ENCODE measurements at regions not wholly inside any gene's neighbourhood (a gene's known extent, or its start where the extent isn't known, plus 50 kb on each side); places are given as distances from the start of the nearest gene placed in this dataset.

GRCh38 chr4:52173470-52174045 is 122.5 kb downstream of the SPATA18 start:
- WGBS, 2 donors: 37 to 75% methylated on average over 2 of the region's 2 CpGs
- Histone ChIP-seq H3K27me3 (no peaks in the 10 kb centered on the region), H3K9me3 (no peaks in the 10 kb centered on the region), H3K27ac (no peak overlapping the region), H3K4me3 (no peak overlapping the region), H3K4me1 (peaks cover 0 to 10% (median 0%) of the 10 kb centered on the region in 3 donors), H3K36me3 (no peaks in the 10 kb centered on the region)
- DNase-seq: no peak
- intact Hi-C loops (cut with DNase I): no loop called here
- TF ChIP-seq POLR2A (IDR thresholded peaks at IDR 0.05) (no peak), CTCF (IDR thresholded peaks at IDR 0.05) (no peak)

- no peaks in the 10 kb centered on the region for H3K27me3 ChIP-seq
- TF ChIP-seq CTCF (IDR thresholded peaks at IDR 0.05): no peak
- no peak for TF ChIP-seq POLR2A (IDR thresholded peaks at IDR 0.05)
- H3K4me1 ChIP-seq: peaks cover 0 to 3% (median 0%) of the 10 kb centered on the region in 3 donors
- no peak for DNase-seq
- intact Hi-C loops (cut with DNase I): no loop called here
- no peaks in the 10 kb centered on the region for H3K9me3 ChIP-seq
- no peak overlapping the region for H3K4me3 ChIP-seq
- no peaks in the 10 kb centered on the region for H3K36me3 ChIP-seq
- 40 to 43% methylated on average over 1 of the region's 1 CpG for WGBS, 2 donors
- H3K27ac ChIP-seq: no peak overlapping the region
Measured at GRCh38 chr4:52187603-52188002, 136.5 kb downstream of the SPATA18 start.

- Histone ChIP-seq H3K4me3 (no peak overlapping the region), H3K9me3 (no peaks in the 10 kb centered on the region), H3K27me3 (no peaks in the 10 kb centered on the region), H3K4me1 (peaks cover 0 to 3% (median 0%) of the 10 kb centered on the region in 3 donors), H3K27ac (no peak overlapping the region), H3K36me3 (no peaks in the 10 kb centered on the region)
- intact Hi-C loops (cut with DNase I): no loop called here
- DNase-seq: no peak
- TF ChIP-seq POLR2A (IDR thresholded peaks at IDR 0.05): no peak
- TF ChIP-seq CTCF (IDR thresholded peaks at IDR 0.05): no peak
- WGBS, 2 donors: 24 to 29% methylated on average over 2 of the region's 2 CpGs
Measured at GRCh38 chr4:52192001-52192400, 140.9 kb downstream of the SPATA18 start.

- Histone ChIP-seq H3K4me1 (peaks cover 0 to 3% (median 0%) of the 10 kb centered on the region in 3 donors), H3K9me3 (no peaks in the 10 kb centered on the region), H3K27me3 (no peaks in the 10 kb centered on the region), H3K36me3 (no peaks in the 10 kb centered on the region), H3K27ac (no peak overlapping the region), H3K4me3 (no peak overlapping the region)
- 34 to 56% methylated on average over 6 of the region's 6 CpGs for WGBS, 2 donors
- no peak for DNase-seq
- intact Hi-C loops (cut with DNase I): no loop called here
- TF ChIP-seq CTCF (IDR thresholded peaks at IDR 0.05) (no peak), POLR2A (IDR thresholded peaks at IDR 0.05) (no peak)
Measured at GRCh38 chr4:52192721-52193135, 141.6 kb downstream of the SPATA18 start.

GRCh38 chr4:52195869-52196268 is 144.8 kb downstream of the SPATA18 start:
- DNase-seq: no peak
- 71 to 73% methylated on average over 5 of the region's 5 CpGs for WGBS, 2 donors
- H3K9me3 ChIP-seq: no peaks in the 10 kb centered on the region
- no peaks in the 10 kb centered on the region for H3K27me3 ChIP-seq
- peaks cover 0 to 3% (median 0%) of the 10 kb centered on the region in 3 donors for H3K4me1 ChIP-seq
- intact Hi-C loops (cut with DNase I): no loop called here
- no peak overlapping the region for H3K4me3 ChIP-seq
- TF ChIP-seq CTCF (IDR thresholded peaks at IDR 0.05): no peak
- no peak for TF ChIP-seq POLR2A (IDR thresholded peaks at IDR 0.05)
- no peak overlapping the region for H3K27ac ChIP-seq
- H3K36me3 ChIP-seq: no peaks in the 10 kb centered on the region

Data from esophagus squamous epithelium (tissue), 5 donors.